NK-92 treated with Interleukin-12 subunit alpha and Interleukin-12 subunit beta, amount 100 ng/mL, for 24 hours (cell line): ENCODE measurements at regions not wholly inside any gene's neighbourhood (a gene's known extent, or its start where the extent isn't known, plus 50 kb on each side); places are given as distances from the start of the nearest gene placed in this dataset.
"Not testable (repeated sequence)": the region's sequence is repeated elsewhere in the genome, so short reads cannot be mapped to it uniquely, and the experiment has no call there.

Experiments
- DNase-seq: peaks from one replicate; lab custom pipeline; 2025; lab: John Stamatoyannopoulos, UW

GRCh38 chr13:84865783-84866221 is 933.4 kb downstream of the SLITRK6 start:
- no peak for DNase-seq

DNA sequence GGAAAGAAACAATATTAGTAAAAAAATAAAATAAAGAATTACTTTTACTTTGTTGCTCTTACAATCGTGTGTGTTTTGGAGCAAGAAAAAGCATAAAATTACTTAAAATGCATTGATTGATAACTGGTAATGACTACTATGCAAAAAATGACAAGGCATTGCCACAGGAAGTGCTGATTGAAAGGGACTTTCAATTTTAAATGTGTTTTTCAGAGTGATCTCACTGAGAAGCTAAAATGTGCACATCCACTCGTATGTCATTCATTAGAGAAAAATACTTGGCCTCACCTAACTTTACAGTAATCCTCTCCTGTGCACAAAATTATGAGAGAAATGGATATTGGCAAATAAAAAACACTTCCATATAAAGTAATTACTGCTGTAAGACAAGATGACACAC is 934.9 kb downstream of the SLITRK6 start:
- DNase-seq: no peak

- no peak for DNase-seq
Observed at GRCh38 chr13:84847107-84847506, 952.1 kb downstream of the SLITRK6 start.

- no peak for DNase-seq
Observed at GRCh38 chr13:84845907-84846619, 953.2 kb downstream of the SLITRK6 start.

- DNase-seq: no peak
Observed at GRCh38 chr13:84844473-84844872, 954.7 kb downstream of the SLITRK6 start.

GRCh38 chr13:84843368-84843767 is 955.9 kb downstream of the SLITRK6 start:
- no peak for DNase-seq

- DNase-seq: no peak
Observed at GRCh38 chr13:84834201-84834600, 951.9 kb upstream of the SLITRK1 start.

DNA sequence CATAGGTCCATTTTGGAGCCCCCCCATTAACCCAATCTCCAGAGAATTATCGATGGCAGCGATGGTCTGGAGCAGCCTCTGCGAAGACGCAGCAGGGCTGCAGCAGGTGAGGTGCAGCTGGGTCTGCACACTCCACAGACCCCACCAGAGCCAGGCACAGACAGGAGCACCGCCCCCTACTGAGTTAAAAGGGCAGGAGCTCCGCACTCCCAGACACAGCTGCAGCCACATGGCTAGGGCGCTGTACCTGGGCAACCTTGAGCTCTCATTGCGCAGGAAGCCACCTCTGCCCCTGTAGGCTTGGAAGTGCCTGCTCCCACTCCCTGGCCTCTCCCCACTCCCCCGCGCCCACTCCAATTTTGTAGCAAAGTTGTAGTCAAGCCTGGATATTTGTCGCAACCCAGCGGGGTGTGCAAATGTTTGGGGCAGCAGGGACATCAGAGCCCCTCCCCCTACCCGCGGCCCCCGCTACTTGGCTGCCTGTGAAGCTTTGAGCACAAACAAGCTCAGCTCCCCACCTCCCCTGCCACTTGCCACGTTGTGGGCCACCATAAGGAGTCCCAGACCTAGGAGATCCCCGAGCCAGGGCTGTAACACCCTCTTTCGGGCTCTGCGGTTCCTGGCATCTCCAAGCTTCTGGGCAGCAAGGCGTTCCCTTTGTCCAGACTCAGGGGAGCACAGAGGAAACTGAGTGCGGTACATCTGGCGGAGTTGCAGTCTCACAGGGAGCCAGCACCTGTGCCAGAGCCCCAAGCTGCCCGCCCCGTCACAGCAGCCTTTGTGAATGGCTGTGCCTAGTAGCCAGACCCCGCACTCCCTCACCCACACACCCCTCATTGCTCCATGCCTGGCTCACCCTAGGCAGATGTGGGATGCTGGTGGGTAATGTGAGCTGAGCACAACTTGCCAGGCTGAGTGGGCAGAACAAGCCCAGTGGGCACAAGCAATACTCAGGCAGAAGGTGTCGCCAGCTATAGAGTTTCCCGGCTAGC is 949.7 kb upstream of the SLITRK1 start:
- no peak for DNase-seq

DNA sequence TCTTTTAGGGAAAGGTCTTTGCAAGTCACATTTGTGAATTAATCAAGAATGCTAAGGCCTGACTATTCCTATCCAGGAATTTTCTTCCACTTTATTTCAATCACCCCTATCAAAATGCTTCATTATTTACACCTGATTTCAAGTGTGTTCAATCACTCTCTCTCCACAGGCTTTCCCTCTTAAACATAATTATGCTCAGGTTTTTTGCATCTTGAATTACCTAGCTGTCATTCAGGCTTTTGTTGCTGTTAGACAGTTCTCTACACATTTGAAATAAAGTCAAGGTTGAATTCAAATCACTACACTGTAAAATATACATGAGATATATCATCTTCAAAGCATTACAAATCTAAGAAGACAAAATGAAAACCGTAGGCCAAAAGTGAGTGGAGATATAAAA is 941.3 kb upstream of the SLITRK1 start:
- DNase-seq: no peak

- DNase-seq: no peak
Observed at GRCh38 chr13:84821261-84821660, 939.0 kb upstream of the SLITRK1 start.

DNA sequence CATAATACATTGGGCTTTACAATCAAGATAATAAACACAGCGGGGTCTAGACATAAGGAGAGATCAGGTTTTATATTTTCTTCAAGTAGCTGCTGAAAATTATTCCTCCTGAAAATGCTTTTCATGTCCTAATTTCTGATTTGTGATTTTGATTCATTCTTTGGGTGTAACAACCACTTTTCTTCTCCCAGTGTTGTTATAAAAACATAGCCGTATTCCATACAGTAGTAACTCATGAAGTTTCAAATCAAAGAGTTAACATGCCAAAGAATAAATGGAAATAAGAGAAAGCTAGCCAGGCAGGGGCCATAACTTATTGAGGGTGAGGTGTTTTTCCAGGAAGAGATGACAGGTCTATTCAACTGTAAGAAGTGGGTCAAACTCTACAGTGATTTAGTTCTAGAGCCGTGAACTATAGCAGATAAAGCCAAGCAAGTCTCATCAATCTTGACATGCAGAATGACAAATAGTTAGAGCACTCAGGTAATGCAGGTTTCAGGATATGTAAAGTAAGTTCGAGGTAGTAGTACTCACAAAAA is 934.4 kb upstream of the SLITRK1 start:
- DNase-seq: no peak

DNA sequence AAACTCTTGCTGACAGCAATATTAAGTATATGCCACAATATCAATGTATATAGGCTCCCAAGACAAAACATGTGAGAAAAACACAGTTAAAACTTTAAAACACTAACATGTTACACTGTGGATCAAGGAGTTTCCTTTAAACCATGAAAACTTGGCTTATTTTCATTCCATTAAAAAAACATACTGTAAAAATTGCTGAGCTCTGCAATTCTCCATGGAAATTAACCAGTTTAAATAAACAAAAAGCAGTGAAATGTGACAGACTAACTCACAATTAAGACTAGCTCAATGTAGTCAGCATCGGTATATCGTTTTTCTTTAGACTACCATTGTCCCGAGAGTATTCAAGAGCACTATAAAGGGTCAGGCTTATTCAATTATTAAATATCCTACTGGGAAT is 930.5 kb upstream of the SLITRK1 start:
- DNase-seq: no peak

DNA sequence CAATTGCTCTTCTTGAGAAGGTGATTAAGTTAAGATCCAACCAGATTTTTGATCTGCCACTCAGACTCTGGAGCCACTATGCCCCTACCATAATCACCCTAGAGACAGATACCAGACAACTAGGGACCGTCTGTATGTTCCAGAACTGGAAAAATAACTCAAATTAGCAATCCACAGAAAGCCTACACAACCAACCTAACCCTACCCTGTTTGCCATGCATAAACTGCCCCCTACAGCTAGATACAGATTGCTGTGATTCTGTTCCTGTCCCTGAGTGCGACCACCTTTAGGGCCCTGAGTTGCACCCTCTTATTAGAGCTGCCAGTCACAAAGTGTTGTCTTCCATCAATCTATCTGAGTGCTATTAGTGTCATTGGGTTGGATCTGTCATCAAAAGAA is 929.8 kb upstream of the SLITRK1 start:
- DNase-seq: no peak

DNA sequence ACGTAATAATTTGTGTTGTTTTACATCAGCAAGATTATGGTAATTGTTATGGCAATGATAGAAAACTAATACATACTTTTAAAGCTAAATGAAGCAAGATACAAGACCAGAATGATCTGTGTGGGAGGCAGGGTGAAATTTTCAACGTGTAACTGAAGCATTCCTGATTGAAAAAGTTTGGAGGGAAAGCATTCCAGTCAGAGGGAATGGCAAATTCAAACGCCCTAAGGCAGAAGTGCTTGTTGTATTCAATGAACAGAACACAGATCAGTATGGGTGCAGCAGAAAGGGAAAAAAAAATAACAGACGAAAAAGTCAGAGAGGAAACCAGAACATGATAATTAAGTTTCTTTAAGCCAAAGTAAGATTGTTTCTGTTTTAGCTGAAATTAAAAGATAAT is 928.5 kb upstream of the SLITRK1 start:
- DNase-seq: no peak

DNA sequence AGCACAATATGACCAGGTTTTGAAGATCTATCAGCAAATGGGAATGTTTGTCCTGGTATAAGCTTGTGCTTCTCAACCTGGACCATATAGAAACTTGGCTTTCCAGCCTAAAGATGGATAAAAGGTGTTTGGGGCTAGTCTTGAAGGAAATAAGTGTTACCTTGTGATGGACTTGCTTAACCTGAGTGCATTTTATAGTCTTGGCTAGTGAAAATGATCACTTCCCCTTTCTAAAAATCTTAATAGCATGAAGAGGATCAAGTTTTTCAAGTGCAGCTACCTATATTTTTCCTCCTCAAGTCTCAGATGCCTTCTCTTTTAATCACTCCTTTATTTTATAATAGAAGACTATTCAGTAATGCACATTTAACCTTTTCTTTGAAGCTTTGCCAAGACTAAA is 919.8 kb upstream of the SLITRK1 start:
- DNase-seq: no peak

DNA sequence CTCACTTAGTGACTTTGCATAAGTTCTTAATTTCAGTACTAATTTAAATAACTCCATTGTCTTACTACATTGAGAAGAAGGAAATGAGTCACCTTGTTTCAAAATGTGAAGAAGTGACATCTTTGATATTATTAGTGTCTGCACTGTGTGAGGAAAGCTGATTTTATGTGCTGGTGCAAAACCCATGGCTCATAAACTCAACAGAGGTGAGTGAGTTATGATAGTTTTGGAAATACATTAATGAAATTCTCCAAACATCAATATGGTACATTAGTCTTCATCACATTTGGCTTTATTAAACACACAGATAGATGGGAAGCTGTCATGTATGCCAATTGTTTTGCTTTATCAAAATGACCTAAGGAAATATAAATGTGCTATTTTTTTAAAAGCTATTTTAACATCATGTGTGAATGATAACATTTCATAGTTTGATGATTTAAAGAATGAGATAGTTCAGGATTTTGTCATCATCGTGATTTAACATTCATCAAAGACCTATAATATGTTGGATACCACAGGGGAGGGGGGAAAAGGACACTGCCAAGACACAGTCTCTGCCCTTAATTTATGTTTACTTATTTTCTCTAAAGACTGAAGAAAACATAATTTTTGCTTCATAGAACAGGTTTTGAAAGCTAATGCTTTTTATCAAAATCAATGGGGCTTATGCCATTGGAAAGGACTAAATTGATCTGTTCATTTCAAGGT is 902.3 kb upstream of the SLITRK1 start:
- no peak for DNase-seq

DNA sequence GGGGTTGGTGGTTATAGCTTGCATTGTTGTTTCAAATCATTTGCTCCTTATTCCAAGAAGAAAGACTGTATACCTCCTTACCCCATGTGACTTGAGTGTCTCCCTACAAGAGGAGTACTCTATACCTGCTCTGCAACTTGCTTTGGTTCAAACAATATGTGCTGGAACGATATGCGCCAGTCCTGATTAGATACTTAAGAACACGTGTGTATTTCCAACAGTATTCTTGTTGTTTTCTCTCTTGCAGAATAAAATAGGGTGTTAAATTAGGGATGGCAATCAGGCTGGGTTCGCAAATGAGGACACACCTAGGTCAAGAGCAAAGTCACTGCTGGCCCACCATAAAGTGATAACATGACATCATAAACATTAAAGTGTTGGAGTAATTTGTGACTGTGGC is 895.0 kb upstream of the SLITRK1 start:
- DNase-seq: no peak

DNA sequence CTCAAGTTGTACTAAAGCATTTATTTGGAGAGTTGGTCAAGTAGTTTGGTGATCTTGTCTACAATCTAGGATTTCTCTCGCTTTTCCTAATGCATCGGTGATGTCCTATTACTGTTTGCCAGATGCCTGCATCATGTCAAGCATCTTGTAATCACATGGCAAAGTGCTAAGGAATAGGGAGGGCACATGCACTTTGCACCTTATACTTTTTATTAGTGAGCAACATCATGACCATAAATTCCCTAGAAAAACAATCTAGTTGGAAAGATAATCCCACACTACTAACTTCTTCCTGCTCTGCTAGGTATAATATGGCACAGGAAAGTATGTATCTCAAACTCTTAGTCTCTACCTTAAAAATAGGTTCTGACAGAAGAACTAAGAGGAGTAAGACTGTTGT is 894.3 kb upstream of the SLITRK1 start:
- no peak for DNase-seq

DNA sequence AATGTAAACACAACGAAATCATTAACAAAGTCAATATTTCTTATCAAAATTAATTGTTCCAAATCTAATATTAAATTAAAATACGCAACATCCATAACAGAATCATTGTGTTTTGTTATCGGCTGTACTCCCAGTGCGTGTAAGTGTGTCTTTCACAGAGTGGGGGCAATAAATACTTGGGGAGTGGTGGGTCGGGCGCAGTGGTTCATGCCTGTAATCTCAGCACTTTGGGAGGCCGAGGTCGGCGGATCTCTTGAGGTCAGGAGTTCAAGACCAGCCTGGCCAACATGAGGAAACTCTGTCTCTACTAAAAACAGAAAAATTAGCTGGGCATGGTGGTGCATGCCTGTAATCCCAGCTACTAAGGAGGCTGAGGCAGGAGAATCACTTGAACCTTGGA is 893.6 kb upstream of the SLITRK1 start:
- DNase-seq: not testable (repeated sequence)

GRCh38 chr13:84774111-84774510 is 891.8 kb upstream of the SLITRK1 start:
- no peak for DNase-seq

DNA sequence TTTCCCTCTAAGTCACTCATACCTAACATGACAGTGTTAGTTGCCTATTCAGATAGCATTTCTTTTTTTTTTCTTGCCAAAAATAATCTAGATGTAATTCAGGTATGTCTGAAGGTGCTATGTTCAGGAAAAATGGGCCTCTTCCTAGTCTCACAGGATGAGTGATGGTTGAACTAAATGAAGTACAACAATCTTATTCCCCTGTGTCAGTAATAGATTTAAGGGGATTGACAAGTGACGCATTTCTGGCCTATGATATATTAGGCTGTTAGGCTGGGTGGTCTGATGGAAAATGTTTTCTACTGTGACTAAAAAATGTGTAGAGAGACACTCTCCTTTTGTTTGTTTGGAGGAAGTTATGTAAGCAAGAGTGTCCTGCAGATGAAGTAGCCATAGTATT is 878.7 kb upstream of the SLITRK1 start:
- no peak for DNase-seq

- no peak for DNase-seq
Observed at GRCh38 chr13:84749126-84749525, 866.9 kb upstream of the SLITRK1 start.
